ENCODE measurements at regions not wholly inside any gene's neighbourhood (a gene's known extent, or its start where the extent isn't known, plus 50 kb on each side); places are given as distances from the start of the nearest gene placed in this dataset.
"Not testable (repeated sequence)": the region's sequence is repeated elsewhere in the genome, so short reads cannot be mapped to it uniquely, and the experiment has no call there.

GRCh38 chr6:86087954-86088353, 445.3 kb upstream of the SYNCRIP start:
- no peaks in the 10 kb centered on the region for H3K36me3 ChIP-seq (ENCODE audit: control insufficient read depth in 3 of 3, insufficient read depth in 2 of 3, low read depth in 1 of 3, low read length in 3 of 3)
- DNase-seq (no peak), FAIRE-seq (no peak)
- H3K4me3 ChIP-seq (ENCODE audit: low read depth in 1 of 3, low read length in 3 of 3), result no peak overlapping the region
- peaks cover 0 to 6% of the 10 kb centered on the region in 2 donors for H3K9me3 ChIP-seq (ENCODE audit: control insufficient read depth in 2 of 2, insufficient read depth in 1 of 2, low read depth in 1 of 2, low read length in 1 of 2)
- WGBS, 3 donors, result 85 to 90% (median 89%) methylated on average over 2 of the region's 2 CpGs
- no peaks in the 10 kb centered on the region for H3K4me1 ChIP-seq (ENCODE audit: control insufficient read depth in 3 of 3, insufficient read depth in 2 of 3, low read depth in 1 of 3, low read length in 2 of 3)
- no peak overlapping the region for H3K27ac ChIP-seq (ENCODE audit: low read depth in 1 of 3, low read length in 2 of 3)
- no peaks in the 10 kb centered on the region for H3K27me3 ChIP-seq (ENCODE audit: control insufficient read depth in 3 of 3, insufficient read depth in 3 of 3, low read length in 3 of 3)

- Histone ChIP-seq H3K4me1 (ENCODE audit: control insufficient read depth in 3 of 3, insufficient read depth in 2 of 3, low read depth in 1 of 3, low read length in 2 of 3) (no peaks in the 10 kb centered on the region), H3K27me3 (ENCODE audit: control insufficient read depth in 3 of 3, insufficient read depth in 3 of 3, low read length in 3 of 3) (no peaks in the 10 kb centered on the region), H3K27ac (ENCODE audit: low read depth in 1 of 3, low read length in 2 of 3) (no peak overlapping the region), H3K4me3 (ENCODE audit: low read depth in 1 of 3, low read length in 3 of 3) (no peak overlapping the region), H3K36me3 (ENCODE audit: control insufficient read depth in 3 of 3, insufficient read depth in 2 of 3, low read depth in 1 of 3, low read length in 3 of 3) (no peaks in the 10 kb centered on the region), H3K9me3 (ENCODE audit: control insufficient read depth in 2 of 2, insufficient read depth in 1 of 2, low read depth in 1 of 2, low read length in 1 of 2) (peaks cover 0 to 8% of the 10 kb centered on the region in 2 donors)
- DNase-seq (no peak), FAIRE-seq (no peak)
- WGBS, 3 donors, result 13 to 35% (median 26%) methylated on average over 1 of the region's 1 CpG
Measured at GRCh38 chr6:86079938-86080337, 437.3 kb upstream of the SYNCRIP start.

- no peaks in the 10 kb centered on the region for H3K27me3 ChIP-seq (ENCODE audit: control insufficient read depth in 3 of 3, insufficient read depth in 3 of 3, low read length in 3 of 3)
- H3K9me3 ChIP-seq (ENCODE audit: control insufficient read depth in 2 of 2, insufficient read depth in 1 of 2, low read depth in 1 of 2, low read length in 1 of 2), result peaks cover 3 to 6% of the 10 kb centered on the region in 2 donors
- no peaks in the 10 kb centered on the region for H3K36me3 ChIP-seq (ENCODE audit: control insufficient read depth in 3 of 3, insufficient read depth in 2 of 3, low read depth in 1 of 3, low read length in 3 of 3)
- H3K4me3 ChIP-seq (ENCODE audit: low read depth in 1 of 3, low read length in 3 of 3), result no peak overlapping the region
- H3K27ac ChIP-seq (ENCODE audit: low read depth in 1 of 3, low read length in 2 of 3), result no peak overlapping the region
- H3K4me1 ChIP-seq (ENCODE audit: control insufficient read depth in 3 of 3, insufficient read depth in 2 of 3, low read depth in 1 of 3, low read length in 2 of 3), result no peaks in the 10 kb centered on the region
- FAIRE-seq, result no peak
- DNase-seq, result no peak
Measured at GRCh38 chr6:86070151-86070550, 427.5 kb upstream of the SYNCRIP start.

- not testable (repeated sequence) for DNase-seq; FAIRE-seq; H3K27me3 ChIP-seq (ENCODE audit: control insufficient read depth in 3 of 3, insufficient read depth in 3 of 3, low read length in 3 of 3); H3K4me1 ChIP-seq (ENCODE audit: control insufficient read depth in 3 of 3, insufficient read depth in 2 of 3, low read depth in 1 of 3, low read length in 2 of 3); H3K4me3 ChIP-seq (ENCODE audit: low read depth in 1 of 3, low read length in 3 of 3); H3K27ac ChIP-seq (ENCODE audit: low read depth in 1 of 3, low read length in 2 of 3); H3K36me3 ChIP-seq (ENCODE audit: control insufficient read depth in 3 of 3, insufficient read depth in 2 of 3, low read depth in 1 of 3, low read length in 3 of 3); H3K9me3 ChIP-seq (ENCODE audit: control insufficient read depth in 2 of 2, insufficient read depth in 1 of 2, low read depth in 1 of 2, low read length in 1 of 2)
- 86 to 89% (median 89%) methylated on average over 3 of the region's 3 CpGs for WGBS, 3 donors
Measured at GRCh38 chr6:86065002-86065401, 422.3 kb upstream of the SYNCRIP start.

GRCh38 chr6:86057293-86057980, 414.8 kb upstream of the SYNCRIP start:
- H3K36me3 ChIP-seq (ENCODE audit: control insufficient read depth in 3 of 3, insufficient read depth in 2 of 3, low read depth in 1 of 3, low read length in 3 of 3); FAIRE-seq; H3K4me1 ChIP-seq (ENCODE audit: control insufficient read depth in 3 of 3, insufficient read depth in 2 of 3, low read depth in 1 of 3, low read length in 2 of 3); H3K27me3 ChIP-seq (ENCODE audit: control insufficient read depth in 3 of 3, insufficient read depth in 3 of 3, low read length in 3 of 3); H3K4me3 ChIP-seq (ENCODE audit: low read depth in 1 of 3, low read length in 3 of 3); H3K9me3 ChIP-seq (ENCODE audit: control insufficient read depth in 2 of 2, insufficient read depth in 1 of 2, low read depth in 1 of 2, low read length in 1 of 2); DNase-seq; H3K27ac ChIP-seq (ENCODE audit: low read depth in 1 of 3, low read length in 2 of 3): not testable (repeated sequence)
- 79 to 81% (median 80%) methylated on average over 18 of the region's 18 CpGs for WGBS, 3 donors

- no peak for DNase-seq
- Histone ChIP-seq H3K27ac (ENCODE audit: low read depth in 1 of 3, low read length in 2 of 3) (no peak overlapping the region), H3K36me3 (ENCODE audit: control insufficient read depth in 3 of 3, insufficient read depth in 2 of 3, low read depth in 1 of 3, low read length in 3 of 3) (no peaks in the 10 kb centered on the region), H3K27me3 (ENCODE audit: control insufficient read depth in 3 of 3, insufficient read depth in 3 of 3, low read length in 3 of 3) (no peaks in the 10 kb centered on the region), H3K4me1 (ENCODE audit: control insufficient read depth in 3 of 3, insufficient read depth in 2 of 3, low read depth in 1 of 3, low read length in 2 of 3) (no peaks in the 10 kb centered on the region), H3K4me3 (ENCODE audit: low read depth in 1 of 3, low read length in 3 of 3) (no peak overlapping the region), H3K9me3 (ENCODE audit: control insufficient read depth in 2 of 2, insufficient read depth in 1 of 2, low read depth in 1 of 2, low read length in 1 of 2) (no peaks in the 10 kb centered on the region)
- FAIRE-seq, result no peak
Measured at GRCh38 chr6:86045038-86045437, 402.4 kb upstream of the SYNCRIP start.

GRCh38 chr6:86042214-86042613, 399.5 kb upstream of the SYNCRIP start:
- H3K27ac ChIP-seq (ENCODE audit: low read depth in 1 of 3, low read length in 2 of 3), result no peak overlapping the region
- H3K27me3 ChIP-seq (ENCODE audit: control insufficient read depth in 3 of 3, insufficient read depth in 3 of 3, low read length in 3 of 3), result no peaks in the 10 kb centered on the region
- no peaks in the 10 kb centered on the region for H3K36me3 ChIP-seq (ENCODE audit: control insufficient read depth in 3 of 3, insufficient read depth in 2 of 3, low read depth in 1 of 3, low read length in 3 of 3)
- FAIRE-seq (no peak), DNase-seq (no peak)
- H3K4me1 ChIP-seq (ENCODE audit: control insufficient read depth in 3 of 3, insufficient read depth in 2 of 3, low read depth in 1 of 3, low read length in 2 of 3), result no peaks in the 10 kb centered on the region
- H3K9me3 ChIP-seq (ENCODE audit: control insufficient read depth in 2 of 2, insufficient read depth in 1 of 2, low read depth in 1 of 2, low read length in 1 of 2), result peaks cover 0 to 3% of the 10 kb centered on the region in 2 donors
- H3K4me3 ChIP-seq (ENCODE audit: low read depth in 1 of 3, low read length in 3 of 3), result no peak overlapping the region

GRCh38 chr6:86031713-86032112, 389.0 kb upstream of the SYNCRIP start:
- 52 to 63% (median 54%) methylated on average over 2 of the region's 2 CpGs for WGBS, 3 donors
- H3K4me1 ChIP-seq (ENCODE audit: control insufficient read depth in 3 of 3, insufficient read depth in 2 of 3, low read depth in 1 of 3, low read length in 2 of 3), result no peaks in the 10 kb centered on the region
- FAIRE-seq (no peak), DNase-seq (no peak)
- no peaks in the 10 kb centered on the region for H3K9me3 ChIP-seq (ENCODE audit: control insufficient read depth in 2 of 2, insufficient read depth in 1 of 2, low read depth in 1 of 2, low read length in 1 of 2)
- H3K27ac ChIP-seq (ENCODE audit: low read depth in 1 of 3, low read length in 2 of 3), result no peak overlapping the region
- H3K4me3 ChIP-seq (ENCODE audit: low read depth in 1 of 3, low read length in 3 of 3), result no peak overlapping the region
- H3K27me3 ChIP-seq (ENCODE audit: control insufficient read depth in 3 of 3, insufficient read depth in 3 of 3, low read length in 3 of 3), result no peaks in the 10 kb centered on the region
- H3K36me3 ChIP-seq (ENCODE audit: control insufficient read depth in 3 of 3, insufficient read depth in 2 of 3, low read depth in 1 of 3, low read length in 3 of 3), result no peaks in the 10 kb centered on the region

- no peaks in the 10 kb centered on the region for H3K27me3 ChIP-seq (ENCODE audit: control insufficient read depth in 3 of 3, insufficient read depth in 3 of 3, low read length in 3 of 3)
- no peaks in the 10 kb centered on the region for H3K4me1 ChIP-seq (ENCODE audit: control insufficient read depth in 3 of 3, insufficient read depth in 2 of 3, low read depth in 1 of 3, low read length in 2 of 3)
- no peaks in the 10 kb centered on the region for H3K36me3 ChIP-seq (ENCODE audit: control insufficient read depth in 3 of 3, insufficient read depth in 2 of 3, low read depth in 1 of 3, low read length in 3 of 3)
- H3K27ac ChIP-seq (ENCODE audit: low read depth in 1 of 3, low read length in 2 of 3), result no peak overlapping the region
- DNase-seq (peak in 1 of 2 donors; percentile 6), FAIRE-seq (no peak)
- no peaks in the 10 kb centered on the region for H3K9me3 ChIP-seq (ENCODE audit: control insufficient read depth in 2 of 2, insufficient read depth in 1 of 2, low read depth in 1 of 2, low read length in 1 of 2)
- no peak overlapping the region for H3K4me3 ChIP-seq (ENCODE audit: low read depth in 1 of 3, low read length in 3 of 3)
- 46 to 57% (median 54%) methylated on average over 3 of the region's 3 CpGs for WGBS, 3 donors
Measured at GRCh38 chr6:86030875-86031274, 388.2 kb upstream of the SYNCRIP start.

Data from small intestine (tissue), 7 donors.